Suprapubic skin (tissue), 4 donors: ENCODE measurements at regions not wholly inside any gene's neighbourhood (a gene's known extent, or its start where the extent isn't known, plus 50 kb on each side); places are given as distances from the start of the nearest gene placed in this dataset.

Experiments
- EP300 ChIP-seq: sonication (generic); formaldehyde crosslinking; IDR thresholded peaks from one replicate; pipeline ENCODE4 v1.6.1; 2017; ENCODE audit warnings: antibody characterized with exemption
- POLR2A ChIP-seq, 2 donors: fragments of 450-650 bp; IDR thresholded peaks; one replicate each; pipeline ENCODE4 v1.6.1; 2017; ENCODE audit warnings: antibody characterized with exemption in 2 of 2, mild to moderate bottlenecking in 2 of 2, moderate library complexity in 2 of 2
- POLR2AphosphoS5 ChIP-seq, 3 donors: sonication (generic); formaldehyde crosslinking; IDR thresholded peaks; one replicate each; pipeline ENCODE4 v1.6.1; 2017; ENCODE audit warnings: antibody characterized with exemption in 3 of 3
- TF ChIP-seq, protein P1 (sequence below), 2 donors: fragments of 200-600 bp in 1 of 2; fragments of 450-650 bp in 1 of 2; sonication (generic) in 1 of 2; IDR thresholded peaks; one replicate each; pipeline ENCODE4 v1.5.1; 2016 to 2019; ENCODE audit warnings: antibody characterized with exemption in 2 of 2, mild to moderate bottlenecking in 1 of 2, moderate library complexity in 1 of 2

DNA sequence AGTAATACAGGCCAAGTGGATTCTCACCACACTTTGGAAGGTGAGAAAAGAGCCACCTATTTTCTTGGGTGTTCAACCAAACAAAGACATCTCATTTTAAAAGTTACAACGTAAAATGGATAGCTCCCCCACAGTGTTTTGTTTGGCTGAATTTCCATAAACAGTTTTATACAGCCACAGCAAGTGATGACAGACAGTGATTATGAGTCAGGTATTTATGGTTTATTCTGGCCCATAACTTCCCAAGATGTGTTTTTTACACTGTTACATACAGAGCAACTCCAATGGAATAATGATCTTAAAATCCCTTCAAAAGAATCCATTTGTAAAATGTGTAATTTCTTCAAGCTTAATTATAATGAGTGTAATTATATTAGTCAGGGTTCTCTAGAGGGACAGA is 421.3 kb downstream of the TLE1 start:
- TF ChIP-seq, protein P1, sequence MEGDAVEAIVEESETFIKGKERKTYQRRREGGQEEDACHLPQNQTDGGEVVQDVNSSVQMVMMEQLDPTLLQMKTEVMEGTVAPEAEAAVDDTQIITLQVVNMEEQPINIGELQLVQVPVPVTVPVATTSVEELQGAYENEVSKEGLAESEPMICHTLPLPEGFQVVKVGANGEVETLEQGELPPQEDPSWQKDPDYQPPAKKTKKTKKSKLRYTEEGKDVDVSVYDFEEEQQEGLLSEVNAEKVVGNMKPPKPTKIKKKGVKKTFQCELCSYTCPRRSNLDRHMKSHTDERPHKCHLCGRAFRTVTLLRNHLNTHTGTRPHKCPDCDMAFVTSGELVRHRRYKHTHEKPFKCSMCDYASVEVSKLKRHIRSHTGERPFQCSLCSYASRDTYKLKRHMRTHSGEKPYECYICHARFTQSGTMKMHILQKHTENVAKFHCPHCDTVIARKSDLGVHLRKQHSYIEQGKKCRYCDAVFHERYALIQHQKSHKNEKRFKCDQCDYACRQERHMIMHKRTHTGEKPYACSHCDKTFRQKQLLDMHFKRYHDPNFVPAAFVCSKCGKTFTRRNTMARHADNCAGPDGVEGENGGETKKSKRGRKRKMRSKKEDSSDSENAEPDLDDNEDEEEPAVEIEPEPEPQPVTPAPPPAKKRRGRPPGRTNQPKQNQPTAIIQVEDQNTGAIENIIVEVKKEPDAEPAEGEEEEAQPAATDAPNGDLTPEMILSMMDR (IDR thresholded peaks at IDR 0.05), result no peak
- TF ChIP-seq EP300 (no peak), POLR2A (IDR thresholded peaks at IDR 0.05) (no peak), POLR2AphosphoS5 (IDR thresholded peaks at IDR 0.05) (no peak)
